NT2/D1 (cell line): ENCODE measurements at regions not wholly inside any gene's neighbourhood (a gene's known extent, or its start where the extent isn't known, plus 50 kb on each side); places are given as distances from the start of the nearest gene placed in this dataset.

Experiments used
- DNase-seq: peaks from one replicate; pipeline ENCODE4 v3.0.0-alpha.2; 2011; ENCODE audit warnings: low read depth, low spot score
- H3K27me3 ChIP-seq: 2 replicates; pipeline ENCODE4 v1.6.0; 2011; ENCODE audit warnings: mild to moderate bottlenecking; ENCODE audit not compliant: insufficient read length, insufficient read depth
- H3K36me3 ChIP-seq: 2 replicates; pipeline ENCODE4 v1.6.1; 2011; ENCODE audit warnings: mild to moderate bottlenecking, low read length, mixed read lengths; ENCODE audit not compliant: insufficient read depth, insufficient read length
- H3K4me1 ChIP-seq: 2 replicates; pipeline ENCODE4 v1.5.1; 2011; ENCODE audit not compliant: insufficient read depth, insufficient read length
- H3K4me3 ChIP-seq: 2 replicates; pipeline ENCODE4 v1.5.1; 2011; ENCODE audit warnings: low read depth; ENCODE audit not compliant: insufficient read length
- H3K9ac ChIP-seq: 2 replicates; pipeline ENCODE4 v1.6.0; 2011; ENCODE audit warnings: low read depth; ENCODE audit not compliant: insufficient read length
- H3K9me3 ChIP-seq: 2 replicates; pipeline ENCODE4 v1.5.1; 2011; ENCODE audit warnings: mild to moderate bottlenecking, low read length; ENCODE audit not compliant: insufficient read depth
- SUZ12 ChIP-seq: IDR thresholded peaks from 2 replicates; pipeline ENCODE4 v1.6.1; 2011; ENCODE audit not compliant: insufficient read length, insufficient read depth; ENCODE audit errors: extremely low read depth
- YY1 ChIP-seq: IDR thresholded peaks from 2 replicates; pipeline ENCODE4 v1.6.1; 2011; ENCODE audit not compliant: insufficient read length, insufficient read depth
- ZNF274 ChIP-seq: IDR thresholded peaks from 2 replicates; pipeline ENCODE4 v1.6.1; 2011; ENCODE audit warnings: mild to moderate bottlenecking, low read depth, low read length

DNA sequence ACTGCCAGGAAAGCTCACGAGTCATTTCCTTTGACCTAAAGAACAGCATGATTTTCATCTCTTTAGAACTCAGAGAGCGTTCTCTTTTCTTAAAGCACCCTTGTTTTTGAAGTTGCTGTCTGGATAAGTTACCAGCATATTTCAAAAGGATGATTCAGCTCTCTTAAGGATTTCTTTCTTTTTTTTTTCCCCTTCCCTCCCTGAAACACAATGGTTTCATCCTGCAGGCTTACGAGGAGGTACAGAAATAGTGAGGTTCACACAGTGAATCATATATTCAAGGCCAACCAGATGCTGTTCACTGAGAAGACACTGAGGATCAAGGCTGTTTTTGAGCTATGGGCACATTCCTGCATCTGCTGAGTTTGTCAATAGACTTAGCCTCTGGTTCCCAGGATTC lies 257.2 kb downstream of the KIF4B start:
- H3K4me3 ChIP-seq = no peak overlapping the region
- H3K9me3 ChIP-seq = no peaks in the 10 kb centered on the region
- H3K4me1 ChIP-seq = peaks cover 4% of the 10 kb centered on the region
- no peaks in the 10 kb centered on the region for H3K36me3 ChIP-seq
- no peaks in the 10 kb centered on the region for H3K27me3 ChIP-seq
- TF ChIP-seq SUZ12 = no peak
- TF ChIP-seq ZNF274 = no peak
- TF ChIP-seq YY1 = no peak
- H3K9ac ChIP-seq = no peak overlapping the region
- no peak for DNase-seq

DNA sequence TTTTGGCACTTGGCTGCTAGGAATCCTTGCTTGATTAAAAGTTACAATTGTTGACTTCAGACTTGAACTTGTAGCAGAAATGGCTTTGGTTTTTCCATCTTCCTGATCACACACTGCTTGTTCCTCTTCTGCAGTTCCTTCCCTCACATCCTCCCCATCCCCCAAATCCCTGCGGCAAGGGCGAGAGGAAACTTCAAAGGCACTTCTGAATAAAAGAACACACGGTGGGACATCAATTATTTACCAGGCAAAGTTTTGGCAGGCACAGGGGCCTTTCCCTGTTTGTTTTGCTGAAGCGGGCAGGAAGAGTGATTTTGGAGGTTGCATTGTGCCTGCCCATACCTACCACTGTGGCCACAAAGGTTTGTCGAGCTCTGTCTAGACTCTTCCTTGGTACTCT lies 260.9 kb downstream of the KIF4B start:
- H3K4me1 ChIP-seq = peaks cover 4% of the 10 kb centered on the region
- H3K9me3 ChIP-seq = no peaks in the 10 kb centered on the region
- no peak overlapping the region for H3K9ac ChIP-seq
- H3K4me3 ChIP-seq = no peak overlapping the region
- no peaks in the 10 kb centered on the region for H3K36me3 ChIP-seq
- TF ChIP-seq YY1 = no peak
- no peak for TF ChIP-seq ZNF274
- no peak for TF ChIP-seq SUZ12
- no peaks in the 10 kb centered on the region for H3K27me3 ChIP-seq
- DNase-seq = no peak

DNA sequence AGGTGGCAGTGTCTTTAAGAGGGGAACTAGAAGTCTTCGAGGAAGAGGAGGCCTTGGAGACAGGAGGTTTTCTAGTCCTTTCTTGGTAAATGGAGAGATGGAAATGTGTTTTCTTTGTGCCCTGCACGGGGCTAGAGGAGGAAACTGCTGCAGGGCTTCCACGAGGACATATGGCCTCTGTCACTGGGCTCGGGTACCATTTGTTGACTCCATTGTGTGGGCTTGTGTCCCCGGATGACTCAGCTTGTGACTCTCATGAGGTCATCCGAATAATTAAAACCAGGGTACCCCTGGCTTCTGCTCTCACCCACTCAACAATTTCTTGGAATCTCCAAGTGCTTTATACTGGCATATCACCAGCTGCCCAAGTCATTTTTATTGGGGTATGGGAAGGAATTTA lies 261.7 kb downstream of the KIF4B start:
- no peak for DNase-seq
- Histone ChIP-seq H3K9ac (no peak overlapping the region), H3K27me3 (no peaks in the 10 kb centered on the region), H3K9me3 (no peaks in the 10 kb centered on the region), H3K36me3 (no peaks in the 10 kb centered on the region), H3K4me1 (peaks cover 4% of the 10 kb centered on the region), H3K4me3 (no peak overlapping the region)
- TF ChIP-seq YY1 (no peak), SUZ12 (no peak), ZNF274 (no peak)

DNA sequence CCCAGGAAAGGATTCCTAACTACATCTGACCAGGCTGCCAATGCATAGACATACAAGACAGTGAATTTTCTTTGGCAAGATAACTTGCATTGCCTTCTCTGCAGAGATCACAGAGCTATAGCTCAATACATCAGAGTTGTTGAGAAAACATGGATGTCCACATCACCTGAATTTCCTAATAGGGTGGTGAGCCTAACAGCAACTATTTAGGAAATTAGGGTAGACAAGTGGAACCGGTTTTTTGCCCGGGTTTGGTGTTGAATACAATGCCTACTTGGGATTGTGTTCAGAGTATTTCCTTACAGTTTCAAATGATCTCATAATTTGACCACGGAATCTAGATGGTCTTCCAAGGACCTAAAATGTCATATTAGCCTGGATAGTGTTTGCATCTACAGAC lies 262.7 kb downstream of the KIF4B start:
- Histone ChIP-seq H3K4me1 (peaks cover 3% of the 10 kb centered on the region), H3K9me3 (no peaks in the 10 kb centered on the region), H3K9ac (no peak overlapping the region), H3K27me3 (no peaks in the 10 kb centered on the region), H3K36me3 (no peaks in the 10 kb centered on the region), H3K4me3 (no peak overlapping the region)
- TF ChIP-seq ZNF274 (no peak), YY1 (no peak), SUZ12 (no peak)
- DNase-seq = no peak

DNA sequence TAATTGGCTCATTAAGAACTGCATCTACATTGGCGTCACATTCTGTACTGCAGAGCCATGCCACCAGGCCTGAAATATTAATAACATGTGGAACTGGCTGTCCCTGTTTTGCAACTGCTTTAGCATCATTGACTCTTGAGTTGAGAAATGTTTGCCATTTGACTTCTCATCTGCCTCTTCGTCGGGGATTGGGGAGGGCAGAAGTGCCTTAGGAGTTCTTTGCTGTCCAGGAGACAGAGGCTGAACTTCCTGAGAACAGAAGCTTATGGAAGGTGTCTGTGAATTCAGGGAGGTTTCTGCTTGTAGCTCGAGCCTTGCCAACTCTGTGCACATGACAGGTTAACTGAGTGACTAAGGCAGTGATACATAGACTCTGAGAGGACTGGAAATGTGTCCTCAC lies 265.0 kb downstream of the KIF4B start:
- Histone ChIP-seq H3K9ac (no peak overlapping the region), H3K9me3 (no peaks in the 10 kb centered on the region), H3K27me3 (no peaks in the 10 kb centered on the region), H3K36me3 (no peaks in the 10 kb centered on the region), H3K4me3 (no peak overlapping the region), H3K4me1 (peaks cover 2% of the 10 kb centered on the region)
- no peak for DNase-seq
- TF ChIP-seq YY1 (no peak), SUZ12 (no peak), ZNF274 (no peak)

DNA sequence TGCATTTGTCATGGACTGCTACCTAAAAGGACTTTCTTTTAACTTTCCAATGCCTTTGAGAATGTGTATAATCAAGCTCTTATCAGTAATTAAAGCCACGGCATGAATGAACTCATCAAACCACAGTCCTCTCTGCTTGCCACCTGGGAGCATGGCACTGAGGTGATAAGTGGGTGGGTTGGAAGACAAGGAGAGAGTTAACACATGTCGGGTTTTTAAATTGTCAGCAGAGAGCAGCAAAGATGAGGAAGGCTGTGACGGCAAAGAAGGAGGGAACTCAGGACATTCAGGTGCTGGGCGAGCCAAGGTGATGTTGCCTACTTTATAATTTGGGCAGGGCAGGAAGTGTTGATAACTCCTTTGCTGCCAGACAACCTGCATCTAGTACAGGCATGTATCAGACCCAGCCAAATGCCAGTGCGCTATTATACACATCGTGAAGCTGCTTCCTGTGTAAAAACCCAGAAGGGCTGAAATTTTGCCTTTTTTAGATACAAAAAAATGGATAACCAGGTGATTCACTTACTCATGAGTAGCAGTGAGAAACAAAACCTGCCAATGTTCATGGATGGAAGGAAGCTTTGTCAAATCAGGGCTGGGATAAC lies 269.1 kb downstream of the KIF4B start:
- Histone ChIP-seq H3K9me3 (no peaks in the 10 kb centered on the region), H3K27me3 (no peaks in the 10 kb centered on the region), H3K36me3 (no peaks in the 10 kb centered on the region), H3K9ac (no peak overlapping the region), H3K4me3 (no peak overlapping the region), H3K4me1 (no peaks in the 10 kb centered on the region)
- DNase-seq = no peak
- TF ChIP-seq ZNF274 (no peak), YY1 (no peak), SUZ12 (no peak)

DNA sequence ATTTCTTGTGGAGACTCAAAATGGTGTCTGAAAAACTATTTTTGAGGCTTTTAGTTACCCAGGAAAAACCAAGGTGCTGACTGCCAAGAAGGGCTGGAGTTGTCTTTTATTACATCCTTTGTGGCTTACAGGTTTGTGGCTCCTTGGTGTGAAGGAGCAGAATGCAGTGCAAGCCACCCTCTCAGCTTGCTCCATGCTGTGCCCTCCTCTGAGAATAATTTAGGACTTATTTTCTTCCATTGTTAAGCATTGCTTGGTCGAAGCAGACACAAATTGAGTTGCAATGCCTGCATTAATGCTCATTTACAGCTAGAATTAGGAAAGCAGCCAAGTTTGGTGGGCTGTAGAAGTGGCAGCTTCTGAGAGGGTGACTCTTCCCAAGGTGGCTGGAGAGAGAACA lies 272.2 kb downstream of the KIF4B start:
- DNase-seq = no peak
- H3K9ac ChIP-seq = no peak overlapping the region
- H3K4me3 ChIP-seq = no peak overlapping the region
- TF ChIP-seq YY1 = no peak
- no peak for TF ChIP-seq ZNF274
- TF ChIP-seq SUZ12 = no peak
- no peaks in the 10 kb centered on the region for H3K27me3 ChIP-seq
- no peaks in the 10 kb centered on the region for H3K9me3 ChIP-seq
- H3K36me3 ChIP-seq = no peaks in the 10 kb centered on the region
- H3K4me1 ChIP-seq = no peaks in the 10 kb centered on the region

DNA sequence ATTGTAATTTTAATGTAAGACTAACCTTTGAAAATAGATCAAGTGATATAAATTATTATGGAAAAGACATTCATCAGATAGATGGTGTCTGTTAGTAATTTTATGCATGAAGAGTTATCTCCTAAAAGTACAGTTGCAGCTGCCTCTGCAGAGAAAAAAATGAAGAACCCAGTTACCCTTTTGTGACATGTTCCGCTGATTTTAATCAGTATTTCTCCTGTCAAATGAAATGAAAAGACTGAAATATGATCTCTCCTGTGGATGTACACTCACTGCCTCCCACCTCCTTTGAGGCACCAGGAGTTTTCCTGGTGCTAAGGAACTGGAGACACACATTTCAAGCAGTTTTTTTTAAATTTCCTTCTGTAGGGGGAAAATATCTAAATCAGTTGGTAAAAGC lies 277.4 kb downstream of the KIF4B start:
- Histone ChIP-seq H3K9me3 (no peaks in the 10 kb centered on the region), H3K4me1 (no peaks in the 10 kb centered on the region), H3K27me3 (no peaks in the 10 kb centered on the region), H3K36me3 (no peaks in the 10 kb centered on the region), H3K9ac (no peak overlapping the region), H3K4me3 (no peak overlapping the region)
- DNase-seq = no peak
- TF ChIP-seq ZNF274 (no peak), SUZ12 (no peak), YY1 (no peak)
